Hematopoietic multipotent progenitor cell treated with erythropoietin and hydrocortisone succinate and interleukin-3 and kit ligand, for 4 days (in vitro differentiated cells): ENCODE measurements at regions not wholly inside any gene's neighbourhood (a gene's known extent, or its start where the extent isn't known, plus 50 kb on each side); places are given as distances from the start of the nearest gene placed in this dataset.
A peak's percentile ranks its signal among the peaks of the same experiment; 100 is the strongest.
"Not testable (repeated sequence)": the region's sequence is repeated elsewhere in the genome, so short reads cannot be mapped to it uniquely, and the experiment has no call there.

Experiments used
- DNase-seq: peaks from one replicate; pipeline ENCODE4 v3.0.0-alpha.2; 2015

- not testable (repeated sequence) for DNase-seq
These were observed 181.1 kb downstream of the TBC1D2B start for GRCh38 chr15:77896147-77897112.

GRCh38 chr15:77895742-77896141, 181.8 kb downstream of the TBC1D2B start:
- DNase-seq = no peak

GRCh38 chr15:77895145-77895544, 182.4 kb downstream of the TBC1D2B start:
- DNase-seq = not testable (repeated sequence)

- not testable (repeated sequence) for DNase-seq
These were observed 183.6 kb downstream of the TBC1D2B start for GRCh38 chr15:77893671-77894640.

- DNase-seq = not testable (repeated sequence)
These were observed 184.3 kb downstream of the TBC1D2B start for GRCh38 chr15:77893246-77893645.

GRCh38 chr15:77892335-77892734, 185.2 kb downstream of the TBC1D2B start:
- DNase-seq = no peak

GRCh38 chr15:77891862-77892261, 185.6 kb downstream of the TBC1D2B start:
- not testable (repeated sequence) for DNase-seq

- peak; percentile 75 for DNase-seq
These were observed 186.4 kb downstream of the TBC1D2B start for GRCh38 chr15:77890911-77891801.

GRCh38 chr15:77889828-77890725, 187.4 kb downstream of the TBC1D2B start:
- DNase-seq = not testable (repeated sequence)

GRCh38 chr15:77889009-77889806, 188.3 kb downstream of the TBC1D2B start:
- DNase-seq = no peak

- not testable (repeated sequence) for DNase-seq
These were observed 189.7 kb downstream of the TBC1D2B start for GRCh38 chr15:77887563-77888429.

GRCh38 chr15:77886805-77887448, 190.6 kb downstream of the TBC1D2B start:
- DNase-seq = no peak

GRCh38 chr15:77885877-77886500, 191.5 kb downstream of the TBC1D2B start:
- DNase-seq = not testable (repeated sequence)

GRCh38 chr15:77883012-77883411, 194.5 kb downstream of the TBC1D2B start:
- not testable (repeated sequence) for DNase-seq

- DNase-seq = no peak
These were observed 195.6 kb downstream of the TBC1D2B start for GRCh38 chr15:77881950-77882349.

- not testable (repeated sequence) for DNase-seq
These were observed 196.0 kb downstream of the TBC1D2B start for GRCh38 chr15:77881535-77881934.

- DNase-seq = not testable (repeated sequence)
These were observed 198.0 kb downstream of the TBC1D2B start for GRCh38 chr15:77879466-77879865.
